Neural cell (in vitro differentiated cells): ENCODE measurements at regions not wholly inside any gene's neighbourhood (a gene's known extent, or its start where the extent isn't known, plus 50 kb on each side); places are given as distances from the start of the nearest gene placed in this dataset.

ENCODE experiments used
- H2AFZ ChIP-seq: fragments of 200-600, 300-800 bp; sonication (generic), shearing (Covaris generic); 2 replicates; pipeline ENCODE4 v1.6.0; 2014; ENCODE audit warnings: low read depth, mild to moderate bottlenecking, antibody characterized with exemption, low read length, moderate library complexity
- H3F3A ChIP-seq: fragments of 200-600 bp; shearing (Covaris generic); 2 replicates; pipeline ENCODE4 v1.6.1; 2016; ENCODE audit warnings: mild to moderate bottlenecking, moderate library complexity, mixed read lengths, antibody characterized with exemption, low read length; ENCODE audit not compliant: insufficient read depth, poor library complexity, severe bottlenecking
- H3K27ac ChIP-seq: fragments of 200-600, 300-800 bp; sonication (generic), shearing (Covaris generic); 2 replicates; pipeline ENCODE4 v1.5.1; 2014; ENCODE audit warnings: mild to moderate bottlenecking, low read length, moderate library complexity
- H3K27me3 ChIP-seq: fragments of 300-800, 200-600 bp; sonication (generic), shearing (Covaris generic); 2 replicates; pipeline ENCODE4 v1.6.0; 2014; ENCODE audit warnings: mild to moderate bottlenecking, low read depth, low read length, moderate library complexity; ENCODE audit not compliant: insufficient read depth
- H3K36me3 ChIP-seq: fragments of 300-800, 200-600 bp; sonication (generic), shearing (Covaris generic); 2 replicates; pipeline ENCODE4 v1.5.1; 2014; ENCODE audit warnings: mild to moderate bottlenecking, antibody characterized with exemption, low read length, moderate library complexity; ENCODE audit not compliant: insufficient read depth
- H3K4me2 ChIP-seq: fragments of 300-800, 200-600 bp; sonication (generic), shearing (Covaris generic); 2 replicates; pipeline ENCODE4 v1.6.0; 2014; ENCODE audit warnings: mild to moderate bottlenecking, low read length
- H3K4me3 ChIP-seq: fragments of 300-800, 200-600 bp; sonication (generic), shearing (Covaris generic); 2 replicates; pipeline ENCODE4 v1.5.1; 2014; ENCODE audit warnings: mild to moderate bottlenecking, low read length, moderate library complexity
- H3K79me2 ChIP-seq: fragments of 200-600 bp; shearing (Covaris generic); replicated peaks from 2 replicates; pipeline ENCODE4 v1.6.0; 2014; ENCODE audit warnings: mild to moderate bottlenecking, low read length, moderate library complexity; ENCODE audit not compliant: insufficient read depth
- H3K9ac ChIP-seq: fragments of 300-800, 200-600 bp; sonication (generic), shearing (Covaris generic); 2 replicates; pipeline ENCODE4 v1.6.1; 2016; ENCODE audit warnings: mild to moderate bottlenecking, low read length, mixed read lengths
- H3K9me2 ChIP-seq: fragments of 200-600 bp; shearing (Covaris generic); 2 replicates; pipeline ENCODE4 v1.6.1; 2016; ENCODE audit warnings: mild to moderate bottlenecking, low read length, mixed read lengths; ENCODE audit not compliant: insufficient read depth
- H3K9me3 ChIP-seq: fragments of 200-600, 300-800 bp; sonication (generic), shearing (Covaris generic); 2 replicates; pipeline ENCODE4 v1.6.1; 2016; ENCODE audit warnings: mild to moderate bottlenecking, mixed run types, low read length, moderate library complexity, mixed read lengths
- H4K20me1 ChIP-seq: fragments of 200-600 bp; shearing (Covaris generic); 2 replicates; pipeline ENCODE4 v1.6.1; 2016; ENCODE audit warnings: mild to moderate bottlenecking, mixed run types; ENCODE audit not compliant: insufficient read depth
- CTCF ChIP-seq: fragments of 450-650 bp; IDR thresholded peaks from 2 replicates; pipeline ENCODE4 v1.5.1; 2014; ENCODE audit warnings: antibody characterized with exemption, mild to moderate bottlenecking, moderate library complexity; ENCODE audit not compliant: poor library complexity, severe bottlenecking
- EP300 ChIP-seq: fragments of 450-650 bp; conservative IDR thresholded peaks from 2 replicates; pipeline ENCODE4 v1.6.1; 2014; ENCODE audit warnings: antibody characterized with exemption, mild to moderate bottlenecking, moderate library complexity; ENCODE audit not compliant: poor library complexity, severe bottlenecking
- EZH2 ChIP-seq: fragments of 200-600, 300-800 bp; shearing (Covaris generic), sonication (generic); IDR thresholded peaks from 2 replicates; pipeline ENCODE4 v1.6.1; 2014; ENCODE audit warnings: antibody characterized with exemption, low read length, borderline replicate concordance, mild to moderate bottlenecking; ENCODE audit not compliant: insufficient read depth, poor library complexity, severe bottlenecking
- MXI1 ChIP-seq: fragments of 450-650 bp; conservative IDR thresholded peaks from 2 replicates; pipeline ENCODE4 v1.6.1; 2014; ENCODE audit warnings: antibody characterized with exemption, mild to moderate bottlenecking; ENCODE audit not compliant: poor library complexity, severe bottlenecking
- POLR2AphosphoS5 ChIP-seq: IDR thresholded peaks from 2 replicates; pipeline ENCODE4 v1.6.1; 2012
- RAD21 ChIP-seq: fragments of 450-650 bp; conservative IDR thresholded peaks from 2 replicates; pipeline ENCODE4 v1.6.1; 2014; ENCODE audit warnings: antibody characterized with exemption, mild to moderate bottlenecking, moderate library complexity
- REST ChIP-seq: IDR thresholded peaks from 2 replicates; pipeline ENCODE4 v1.6.1; 2012; ENCODE audit warnings: borderline replicate concordance
- SMC3 ChIP-seq: fragments of 450-650 bp; conservative IDR thresholded peaks from 2 replicates; pipeline ENCODE4 v1.6.1; 2014; ENCODE audit warnings: antibody characterized with exemption, mild to moderate bottlenecking, moderate library complexity; ENCODE audit not compliant: poor library complexity
- TAF1 ChIP-seq: IDR thresholded peaks from 2 replicates; pipeline ENCODE4 v1.6.1; 2012; ENCODE audit warnings: low read depth

GRCh38 chr20:61162451-61162850 is 89.6 kb upstream of the CDH4 start:
- no peaks in the 10 kb centered on the region for H3K9me3 ChIP-seq
- no peaks in the 10 kb centered on the region for H3K9me2 ChIP-seq
- TF ChIP-seq CTCF, result no peak
- no peak for TF ChIP-seq POLR2AphosphoS5
- TF ChIP-seq EZH2, result no peak
- no peak for TF ChIP-seq TAF1
- TF ChIP-seq MXI1, result no peak
- no peak for TF ChIP-seq EP300
- no peak for TF ChIP-seq REST
- TF ChIP-seq RAD21, result no peak
- TF ChIP-seq SMC3, result no peak
- H2AFZ ChIP-seq, result no peak overlapping the region
- H4K20me1 ChIP-seq, result no peaks in the 10 kb centered on the region
- H3K27me3 ChIP-seq, result no peaks in the 10 kb centered on the region
- H3F3A ChIP-seq, result no peaks in the 10 kb centered on the region
- no peak overlapping the region for H3K4me2 ChIP-seq
- H3K4me3 ChIP-seq, result no peak overlapping the region
- H3K27ac ChIP-seq, result peak overlapping the region; percentile 36
- H3K9ac ChIP-seq, result no peak overlapping the region
- no peaks in the 10 kb centered on the region for H3K36me3 ChIP-seq
- H3K79me2 ChIP-seq, result no peaks in the 10 kb centered on the region

GRCh38 chr20:61163031-61163430 is 89.0 kb upstream of the CDH4 start:
- Histone ChIP-seq H3F3A (no peaks in the 10 kb centered on the region), H3K9me3 (no peaks in the 10 kb centered on the region), H3K27me3 (no peaks in the 10 kb centered on the region), H3K36me3 (no peaks in the 10 kb centered on the region), H3K27ac (peak overlapping the region; percentile 36), H4K20me1 (no peaks in the 10 kb centered on the region), H2AFZ (no peak overlapping the region), H3K4me2 (no peak overlapping the region), H3K4me3 (no peak overlapping the region), H3K9me2 (no peaks in the 10 kb centered on the region), H3K9ac (peak overlapping the region; percentile 13), H3K79me2 (no peaks in the 10 kb centered on the region)
- peak; percentile 54 for TF ChIP-seq POLR2AphosphoS5
- no peak for TF ChIP-seq EP300
- TF ChIP-seq CTCF, result no peak
